ENCODE measurements at regions not wholly inside any gene's neighbourhood (a gene's known extent, or its start where the extent isn't known, plus 50 kb on each side); places are given as distances from the start of the nearest gene placed in this dataset.
"Not testable (repeated sequence)": the region's sequence is repeated elsewhere in the genome, so short reads cannot be mapped to it uniquely, and the experiment has no call there.

DNA sequence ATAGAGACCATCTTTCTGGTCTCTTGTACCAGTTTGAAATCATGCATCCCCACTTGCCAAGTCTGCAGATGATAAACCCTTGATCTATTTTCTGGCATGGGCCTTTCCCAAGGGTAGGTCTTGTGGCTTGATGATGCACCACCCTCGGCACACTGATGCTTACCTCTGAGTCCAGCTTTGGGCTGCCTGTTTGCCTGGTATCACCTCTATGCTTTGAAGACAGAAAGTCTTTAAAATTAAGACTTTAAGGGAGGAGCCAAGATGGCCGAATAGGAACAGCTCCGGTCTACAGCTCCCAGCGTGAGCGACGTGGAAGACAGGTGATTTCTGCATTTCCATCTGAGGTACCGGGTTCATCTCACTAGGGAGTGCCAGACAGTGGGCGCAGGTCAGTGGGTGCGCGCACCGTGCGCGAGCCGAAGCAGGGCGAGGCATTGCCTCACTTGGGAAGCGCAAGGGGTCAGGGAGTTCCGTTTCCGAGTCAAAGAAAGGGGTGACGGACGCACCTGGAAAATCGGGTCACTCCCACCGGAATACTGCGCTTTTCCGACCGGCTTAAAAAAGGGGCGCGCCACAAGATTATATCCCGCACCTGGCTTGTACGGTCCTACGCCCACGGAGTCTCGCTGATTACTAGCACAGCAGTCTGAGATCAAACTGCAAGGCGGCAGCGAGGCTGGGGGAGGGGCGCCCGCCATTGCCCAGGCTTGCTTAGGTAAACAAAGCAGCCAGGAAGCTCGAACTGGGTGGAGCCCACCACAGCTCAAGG, 202.4 kb upstream of the MCHR2 start:
- not testable (repeated sequence) for H3K4me3 ChIP-seq (ENCODE audit: insufficient read depth in 1 of 2, low read depth in 1 of 2, low read length in 2 of 2); H2BK12ac ChIP-seq (ENCODE audit: low read length in 2 of 2); H3K9me3 ChIP-seq (ENCODE audit: control insufficient read depth, low read length); H2BK120ac ChIP-seq (ENCODE audit: low read depth, low read length); DNase-seq; H3K27ac ChIP-seq (ENCODE audit: low read length, poor library complexity, severe bottlenecking); H3K79me1 ChIP-seq (replicated peaks; ENCODE audit: low read length, poor library complexity, severe bottlenecking); H3K14ac ChIP-seq (ENCODE audit: low read length in 2 of 2); H2AK5ac ChIP-seq (ENCODE audit: low read length, severe bottlenecking); H3K4ac ChIP-seq (ENCODE audit: low read depth in 1 of 2, low read length in 2 of 2); H3K4me2 ChIP-seq (ENCODE audit: low read length, poor library complexity, severe bottlenecking); H3K27me3 ChIP-seq (ENCODE audit: control insufficient read depth in 1 of 2, insufficient read depth in 1 of 2, low read length in 2 of 2); H3K23ac ChIP-seq (ENCODE audit: low read length in 2 of 2); H3K9ac ChIP-seq (ENCODE audit: low read length); H2AFZ ChIP-seq (ENCODE audit: low read depth, low read length); H4K91ac ChIP-seq (ENCODE audit: low read length); H3K18ac ChIP-seq (ENCODE audit: low read depth in 1 of 2, low read length in 2 of 2); H3K36me3 ChIP-seq (ENCODE audit: control insufficient read depth in 1 of 2, insufficient read depth in 2 of 2, low read depth in 1 of 2, low read length in 2 of 2); H2BK5ac ChIP-seq (ENCODE audit: low read depth, low read length, poor library complexity, severe bottlenecking); H4K8ac ChIP-seq (ENCODE audit: low read length); H3K4me1 ChIP-seq (ENCODE audit: control insufficient read depth, insufficient read depth, low read depth, low read length); H2BK15ac ChIP-seq (ENCODE audit: low read depth, poor library complexity, severe bottlenecking)
- 93% methylated on average over 23 of the region's 37 CpGs for WGBS

DNA sequence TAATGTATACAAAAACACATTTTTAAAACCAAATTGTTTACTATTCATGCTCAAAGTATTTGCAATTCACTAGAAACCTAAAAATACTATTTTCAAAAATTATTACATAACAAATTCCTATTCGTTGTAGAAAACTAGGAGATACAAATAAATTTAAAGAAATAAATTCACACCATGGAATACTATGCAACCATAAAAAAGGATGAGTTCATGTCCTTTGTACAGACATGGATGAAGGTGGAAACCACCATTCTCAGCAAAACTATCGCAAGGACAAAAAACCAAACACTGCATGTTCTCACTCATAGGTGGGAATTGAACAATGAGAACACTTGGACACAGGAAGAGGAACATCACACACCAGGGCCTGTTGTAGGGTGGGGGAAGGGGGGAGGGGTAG, 201.2 kb upstream of the MCHR2 start:
- not testable (repeated sequence) for H2BK12ac ChIP-seq (ENCODE audit: low read length in 2 of 2); H2BK120ac ChIP-seq (ENCODE audit: low read depth, low read length); H3K4me2 ChIP-seq (ENCODE audit: low read length, poor library complexity, severe bottlenecking); H3K9me3 ChIP-seq (ENCODE audit: control insufficient read depth, low read length); H2BK15ac ChIP-seq (ENCODE audit: low read depth, poor library complexity, severe bottlenecking); H3K4me3 ChIP-seq (ENCODE audit: insufficient read depth in 1 of 2, low read depth in 1 of 2, low read length in 2 of 2); H3K4ac ChIP-seq (ENCODE audit: low read depth in 1 of 2, low read length in 2 of 2); H4K8ac ChIP-seq (ENCODE audit: low read length); H2AFZ ChIP-seq (ENCODE audit: low read depth, low read length); H3K18ac ChIP-seq (ENCODE audit: low read depth in 1 of 2, low read length in 2 of 2); H4K91ac ChIP-seq (ENCODE audit: low read length); DNase-seq; H3K4me1 ChIP-seq (ENCODE audit: control insufficient read depth, insufficient read depth, low read depth, low read length); H3K36me3 ChIP-seq (ENCODE audit: control insufficient read depth in 1 of 2, insufficient read depth in 2 of 2, low read depth in 1 of 2, low read length in 2 of 2); H3K27ac ChIP-seq (ENCODE audit: low read length, poor library complexity, severe bottlenecking); H3K79me1 ChIP-seq (replicated peaks; ENCODE audit: low read length, poor library complexity, severe bottlenecking); H2AK5ac ChIP-seq (ENCODE audit: low read length, severe bottlenecking); H3K23ac ChIP-seq (ENCODE audit: low read length in 2 of 2); H2BK5ac ChIP-seq (ENCODE audit: low read depth, low read length, poor library complexity, severe bottlenecking); H3K27me3 ChIP-seq (ENCODE audit: control insufficient read depth in 1 of 2, insufficient read depth in 1 of 2, low read length in 2 of 2); H3K14ac ChIP-seq (ENCODE audit: low read length in 2 of 2); H3K9ac ChIP-seq (ENCODE audit: low read length)
- WGBS: no CpG with 5 or more reads among the region's 2 CpGs

DNA sequence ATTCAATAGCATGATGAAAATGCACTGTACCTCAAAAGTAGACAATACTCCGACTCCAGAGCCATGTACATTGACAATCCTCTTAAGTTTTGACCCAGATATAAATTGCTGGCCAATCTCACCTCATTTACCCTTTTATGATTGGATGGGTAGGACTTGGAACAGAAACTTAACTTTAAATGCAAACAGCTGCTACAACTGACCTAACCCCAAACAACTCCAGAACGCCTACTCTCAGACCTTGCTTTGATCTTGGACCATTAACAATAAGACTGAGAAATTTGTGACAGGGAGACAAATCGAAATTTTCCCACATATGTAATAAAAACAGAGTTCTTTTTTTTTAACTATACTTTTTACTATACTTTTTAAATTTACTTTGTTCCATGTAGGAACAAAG, 200.5 kb upstream of the MCHR2 start:
- H3K4me2 ChIP-seq (ENCODE audit: low read length, poor library complexity, severe bottlenecking): no peak overlapping the region
- H3K9ac ChIP-seq (ENCODE audit: low read length): peak overlapping the region; percentile 27
- WGBS: 100% methylated on average over 1 of the region's 3 CpGs
- H4K91ac ChIP-seq (ENCODE audit: low read length): no peak overlapping the region
- no peak overlapping the region for H3K23ac ChIP-seq (ENCODE audit: low read length in 2 of 2)
- H3K27me3 ChIP-seq (ENCODE audit: control insufficient read depth in 1 of 2, insufficient read depth in 1 of 2, low read length in 2 of 2): no peaks in the 10 kb centered on the region
- H3K27ac ChIP-seq (ENCODE audit: low read length, poor library complexity, severe bottlenecking): no peak overlapping the region
- no peaks in the 10 kb centered on the region for H3K79me1 ChIP-seq (replicated peaks; ENCODE audit: low read length, poor library complexity, severe bottlenecking)
- H3K14ac ChIP-seq (ENCODE audit: low read length in 2 of 2): no peak overlapping the region
- H3K9me3 ChIP-seq (ENCODE audit: control insufficient read depth, low read length): no peaks in the 10 kb centered on the region
- no peak overlapping the region for H2BK5ac ChIP-seq (ENCODE audit: low read depth, low read length, poor library complexity, severe bottlenecking)
- no peak overlapping the region for H3K18ac ChIP-seq (ENCODE audit: low read depth in 1 of 2, low read length in 2 of 2)
- H2BK120ac ChIP-seq (ENCODE audit: low read depth, low read length): no peak overlapping the region
- H3K4me3 ChIP-seq (ENCODE audit: insufficient read depth in 1 of 2, low read depth in 1 of 2, low read length in 2 of 2): peak overlapping the region in 1 of 2 experiments; percentile 68
- H3K36me3 ChIP-seq (ENCODE audit: control insufficient read depth in 1 of 2, insufficient read depth in 2 of 2, low read depth in 1 of 2, low read length in 2 of 2): no peaks in the 10 kb centered on the region
- H3K4ac ChIP-seq (ENCODE audit: low read depth in 1 of 2, low read length in 2 of 2): no peak overlapping the region
- no peak overlapping the region for H2AK5ac ChIP-seq (ENCODE audit: low read length, severe bottlenecking)
- DNase-seq: no peak
- no peak overlapping the region for H2AFZ ChIP-seq (ENCODE audit: low read depth, low read length)
- H3K4me1 ChIP-seq (ENCODE audit: control insufficient read depth, insufficient read depth, low read depth, low read length): no peaks in the 10 kb centered on the region
- H2BK12ac ChIP-seq (ENCODE audit: low read length in 2 of 2): no peak overlapping the region
- no peak overlapping the region for H2BK15ac ChIP-seq (ENCODE audit: low read depth, poor library complexity, severe bottlenecking)
- H4K8ac ChIP-seq (ENCODE audit: low read length): no peak overlapping the region

DNA sequence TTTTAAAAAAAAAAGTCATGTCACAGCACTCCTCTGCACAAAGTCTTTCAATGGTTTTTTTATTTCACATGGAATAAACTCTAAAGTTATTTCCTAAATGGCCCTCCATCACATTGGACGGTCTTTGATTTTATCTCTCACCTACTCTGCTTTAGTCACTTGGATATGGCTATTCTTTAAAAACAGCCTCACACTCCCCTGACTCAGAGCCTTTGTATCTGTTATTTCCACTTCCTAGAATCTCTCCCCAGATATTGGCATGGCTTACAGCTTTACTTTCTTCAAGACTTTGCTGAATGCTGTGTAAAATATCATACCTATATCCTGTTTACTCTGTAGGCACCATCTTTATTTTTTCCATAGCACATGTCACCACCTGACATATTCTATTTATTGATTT, 194.7 kb upstream of the MCHR2 start:
- H3K27me3 ChIP-seq (ENCODE audit: control insufficient read depth in 1 of 2, insufficient read depth in 1 of 2, low read length in 2 of 2): no peaks in the 10 kb centered on the region
- WGBS: 86% methylated on average over 1 of the region's 1 CpG
- H3K14ac ChIP-seq (ENCODE audit: low read length in 2 of 2): no peak overlapping the region
- H2BK15ac ChIP-seq (ENCODE audit: low read depth, poor library complexity, severe bottlenecking): no peak overlapping the region
- no peaks in the 10 kb centered on the region for H3K9me3 ChIP-seq (ENCODE audit: control insufficient read depth, low read length)
- DNase-seq: no peak
- H2AK5ac ChIP-seq (ENCODE audit: low read length, severe bottlenecking): no peak overlapping the region
- H3K36me3 ChIP-seq (ENCODE audit: control insufficient read depth in 1 of 2, insufficient read depth in 2 of 2, low read depth in 1 of 2, low read length in 2 of 2): no peaks in the 10 kb centered on the region
- no peak overlapping the region for H2BK12ac ChIP-seq (ENCODE audit: low read length in 2 of 2)
- H3K4me3 ChIP-seq (ENCODE audit: insufficient read depth in 1 of 2, low read depth in 1 of 2, low read length in 2 of 2): no peak overlapping the region
- no peaks in the 10 kb centered on the region for H3K79me1 ChIP-seq (replicated peaks; ENCODE audit: low read length, poor library complexity, severe bottlenecking)
- H3K4me2 ChIP-seq (ENCODE audit: low read length, poor library complexity, severe bottlenecking): no peak overlapping the region
- no peak overlapping the region for H2BK120ac ChIP-seq (ENCODE audit: low read depth, low read length)
- H4K8ac ChIP-seq (ENCODE audit: low read length): no peak overlapping the region
- H3K27ac ChIP-seq (ENCODE audit: low read length, poor library complexity, severe bottlenecking): no peak overlapping the region
- H2AFZ ChIP-seq (ENCODE audit: low read depth, low read length): no peak overlapping the region
- H3K18ac ChIP-seq (ENCODE audit: low read depth in 1 of 2, low read length in 2 of 2): no peak overlapping the region
- H3K4ac ChIP-seq (ENCODE audit: low read depth in 1 of 2, low read length in 2 of 2): no peak overlapping the region
- no peak overlapping the region for H2BK5ac ChIP-seq (ENCODE audit: low read depth, low read length, poor library complexity, severe bottlenecking)
- no peak overlapping the region for H3K9ac ChIP-seq (ENCODE audit: low read length)
- no peak overlapping the region for H4K91ac ChIP-seq (ENCODE audit: low read length)
- H3K4me1 ChIP-seq (ENCODE audit: control insufficient read depth, insufficient read depth, low read depth, low read length): no peaks in the 10 kb centered on the region
- H3K23ac ChIP-seq (ENCODE audit: low read length in 2 of 2): no peak overlapping the region
